ENCODE measurements at regions not wholly inside any gene's neighbourhood (a gene's known extent, or its start where the extent isn't known, plus 50 kb on each side); places are given as distances from the start of the nearest gene placed in this dataset.

GRCh38 chr12:17976202-17976601, 113.8 kb downstream of the RERGL start:
- Histone ChIP-seq H3K27me3 (no peaks in the 10 kb centered on the region), H3K27ac (no peak overlapping the region), H3K4me1 (no peaks in the 10 kb centered on the region), H3K4me3 (no peak overlapping the region), H3K9me3 (no peaks in the 10 kb centered on the region), H3K36me3 (no peaks in the 10 kb centered on the region)
- 58 to 62% (median 59%) methylated on average over 5 of the region's 5 CpGs for WGBS, 5 donors
- no peak for DNase-seq
- intact Hi-C loops (cut with DNase I; ENCODE audit: low total_unique reads), result no loop called here
- TF ChIP-seq EP300 (IDR thresholded peaks at IDR 0.05), result no peak
- no peak for TF ChIP-seq CTCF (IDR thresholded peaks at IDR 0.05)
- no peak for TF ChIP-seq POLR2A (IDR thresholded peaks at IDR 0.05)
- no peak for TF ChIP-seq POLR2AphosphoS5 (IDR thresholded peaks at IDR 0.05)

- H3K9me3 ChIP-seq, result no peaks in the 10 kb centered on the region
- no peaks in the 10 kb centered on the region for H3K27me3 ChIP-seq
- no peak overlapping the region for H3K27ac ChIP-seq
- WGBS, 5 donors, result 75 to 86% (median 79%) methylated on average over 1 of the region's 1 CpG
- DNase-seq, result no peak
- no peak overlapping the region for H3K4me3 ChIP-seq
- TF ChIP-seq EP300 (IDR thresholded peaks at IDR 0.05) (no peak), POLR2AphosphoS5 (IDR thresholded peaks at IDR 0.05) (no peak), CTCF (IDR thresholded peaks at IDR 0.05) (no peak), POLR2A (IDR thresholded peaks at IDR 0.05) (no peak)
- no peaks in the 10 kb centered on the region for H3K36me3 ChIP-seq
- intact Hi-C loops (cut with DNase I; ENCODE audit: low total_unique reads), result no loop called here
- H3K4me1 ChIP-seq, result no peaks in the 10 kb centered on the region
Measured at GRCh38 chr12:17975763-17976162, 114.2 kb downstream of the RERGL start.

GRCh38 chr12:17975239-17975638, 114.8 kb downstream of the RERGL start:
- no peaks in the 10 kb centered on the region for H3K27me3 ChIP-seq
- H3K27ac ChIP-seq, result no peak overlapping the region
- H3K4me1 ChIP-seq, result no peaks in the 10 kb centered on the region
- no peak overlapping the region for H3K4me3 ChIP-seq
- TF ChIP-seq POLR2AphosphoS5 (IDR thresholded peaks at IDR 0.05) (no peak), POLR2A (IDR thresholded peaks at IDR 0.05) (no peak), EP300 (IDR thresholded peaks at IDR 0.05) (no peak), CTCF (IDR thresholded peaks at IDR 0.05) (no peak)
- H3K36me3 ChIP-seq, result no peaks in the 10 kb centered on the region
- WGBS, 5 donors, result 94 to 97% (median 96%) methylated on average over 2 of the region's 2 CpGs
- H3K9me3 ChIP-seq, result no peaks in the 10 kb centered on the region
- intact Hi-C loops (cut with DNase I; ENCODE audit: low total_unique reads), result no loop called here
- DNase-seq, result no peak

- no peak overlapping the region for H3K27ac ChIP-seq
- no peaks in the 10 kb centered on the region for H3K27me3 ChIP-seq
- intact Hi-C loops (cut with DNase I; ENCODE audit: low total_unique reads), result no loop called here
- H3K4me3 ChIP-seq, result no peak overlapping the region
- no peak for TF ChIP-seq POLR2AphosphoS5 (IDR thresholded peaks at IDR 0.05)
- no peak for TF ChIP-seq POLR2A (IDR thresholded peaks at IDR 0.05)
- no peak for TF ChIP-seq EP300 (IDR thresholded peaks at IDR 0.05)
- no peak for TF ChIP-seq CTCF (IDR thresholded peaks at IDR 0.05)
- H3K4me1 ChIP-seq, result no peaks in the 10 kb centered on the region
- peaks cover 0 to 11% (median 0%) of the 10 kb centered on the region in 4 donors for H3K9me3 ChIP-seq
- H3K36me3 ChIP-seq, result no peaks in the 10 kb centered on the region
- 79 to 91% (median 87%) methylated on average over 1 of the region's 1 CpG for WGBS, 5 donors
- DNase-seq, result no peak
Measured at GRCh38 chr12:17971850-17972249, 118.1 kb downstream of the RERGL start.

Data from stomach (tissue), 8 donors.